Right lung (tissue), 2 donors: ENCODE measurements at regions not wholly inside any gene's neighbourhood (a gene's known extent, or its start where the extent isn't known, plus 50 kb on each side); places are given as distances from the start of the nearest gene placed in this dataset.
"Not testable (repeated sequence)": the region's sequence is repeated elsewhere in the genome, so short reads cannot be mapped to it uniquely, and the experiment has no call there.

ENCODE experiments used
- DNase-seq, 2 donors: peaks; one replicate each; pipeline ENCODE4 v3.0.0-alpha.2; 2013

DNA sequence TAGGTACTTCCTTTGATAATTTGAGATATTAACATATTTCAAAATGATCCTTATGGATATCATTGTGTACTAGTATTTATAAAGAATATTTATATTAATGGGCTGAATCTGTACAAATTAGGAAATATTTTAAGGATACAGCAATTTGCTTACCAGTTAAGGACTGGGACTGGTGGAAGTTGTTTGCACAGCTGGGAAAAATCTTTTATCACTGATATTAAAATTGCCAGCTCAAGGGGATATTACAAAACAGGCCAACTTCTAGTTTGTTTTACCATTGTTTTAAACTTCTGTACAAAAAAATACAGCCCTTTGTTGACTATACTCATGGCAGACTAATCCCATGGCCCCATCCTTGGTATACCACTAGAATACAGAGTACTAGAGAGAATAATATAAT is 133.2 kb upstream of the DDHD1 start:
- DNase-seq, result no peak

DNA sequence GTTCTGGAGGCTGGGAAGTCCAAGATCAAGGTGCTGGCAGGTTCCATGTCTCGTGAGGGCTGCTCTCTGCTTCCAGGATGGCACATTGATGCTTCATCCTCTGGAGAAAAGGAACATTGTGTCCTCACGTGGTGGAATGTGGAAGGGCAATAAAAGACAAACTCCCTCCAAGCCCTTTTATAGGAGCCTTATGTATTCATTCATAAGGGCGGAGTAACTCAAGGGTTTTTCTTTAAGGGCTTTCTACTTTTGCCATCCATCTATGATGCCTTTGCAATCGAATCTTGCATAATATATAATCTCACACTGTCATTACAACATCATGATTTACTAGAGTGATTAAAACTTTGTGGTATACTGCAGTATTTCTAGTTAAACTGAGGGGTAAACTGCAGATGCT is 132.7 kb upstream of the DDHD1 start:
- DNase-seq, result no peak

- DNase-seq, result no peak
Observed at GRCh38 chr14:53285064-53285463, 131.9 kb upstream of the DDHD1 start.

DNA sequence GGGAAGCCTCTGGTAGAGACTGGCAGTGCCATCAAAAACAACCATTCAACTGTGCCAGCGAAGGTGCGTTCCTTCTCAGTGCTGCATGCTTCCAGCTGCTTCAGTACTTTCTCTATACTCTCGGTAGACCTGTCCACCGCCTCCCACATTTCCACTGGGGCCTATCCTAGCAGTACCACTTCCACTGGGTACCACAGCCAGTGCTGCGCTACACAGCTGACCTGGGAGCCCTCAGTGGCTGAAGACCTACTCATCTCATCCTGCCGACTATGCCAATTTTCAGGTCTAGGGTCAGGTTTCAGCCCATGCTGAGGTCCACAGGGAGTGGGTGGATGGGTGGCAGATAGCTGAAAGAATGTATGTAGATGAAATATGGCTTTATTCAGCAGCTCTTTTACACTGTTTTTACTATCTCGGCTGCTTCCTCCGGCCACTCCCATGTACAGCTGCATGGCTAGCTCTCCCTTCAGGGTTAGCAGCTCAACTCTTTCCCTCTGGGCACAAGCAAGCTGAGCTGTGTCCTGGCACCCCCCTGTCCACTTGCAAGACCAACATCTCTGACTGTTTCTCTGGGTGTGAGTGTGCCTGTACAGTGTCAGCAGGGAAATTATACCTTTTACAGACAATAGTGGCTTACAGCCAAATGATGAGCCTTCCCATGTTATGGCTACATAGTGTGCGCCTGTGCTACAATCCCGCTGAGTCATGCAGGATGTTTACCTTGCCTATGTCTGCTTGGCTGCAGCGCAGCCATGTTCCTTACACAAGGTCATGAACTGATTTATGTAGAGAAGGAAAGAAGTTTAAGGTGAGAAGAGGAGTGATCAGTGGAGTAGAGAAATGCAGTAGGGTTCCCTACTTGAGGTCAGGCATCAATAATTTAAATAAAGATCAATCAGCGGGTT is 125.7 kb upstream of the DDHD1 start:
- DNase-seq, result no peak

DNA sequence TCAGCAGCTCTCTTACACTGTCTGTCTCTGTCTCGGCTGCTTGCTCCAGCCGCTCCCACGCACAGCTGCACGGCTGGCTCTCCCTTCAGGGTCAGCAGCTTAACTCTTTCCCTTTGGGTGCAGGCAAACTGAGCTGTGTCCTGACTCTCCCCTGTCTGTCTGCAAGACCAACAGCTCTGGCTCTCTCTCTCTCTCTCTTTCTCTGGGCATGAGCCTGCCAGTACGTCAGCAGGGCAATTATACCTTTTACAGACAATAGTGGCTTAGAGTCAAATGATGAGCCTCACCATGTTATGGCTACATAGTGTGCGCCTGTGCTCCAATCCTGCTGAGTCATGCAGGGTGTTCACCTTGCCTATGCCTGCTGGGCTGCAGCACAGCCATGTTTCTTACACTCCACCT is 120.5 kb upstream of the DDHD1 start:
- no peak for DNase-seq

DNA sequence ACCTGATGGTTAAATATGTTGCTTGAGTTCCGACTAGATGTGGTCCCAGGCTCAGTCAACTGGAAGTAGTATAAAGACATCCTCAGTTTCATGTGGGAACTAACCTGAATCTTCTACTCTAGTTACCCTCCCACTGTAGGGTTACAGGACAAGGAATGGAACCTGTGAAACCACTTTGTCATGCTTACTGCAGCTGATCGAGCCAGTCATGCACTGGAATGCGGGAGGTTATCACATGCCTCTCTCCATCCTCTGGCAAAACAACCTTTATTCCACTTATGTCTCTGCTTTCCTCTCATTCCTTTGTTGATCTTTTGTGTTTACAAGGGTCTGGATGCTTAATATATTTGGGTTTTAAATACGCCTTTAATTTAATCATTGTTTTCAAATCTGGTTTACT is 111.9 kb upstream of the DDHD1 start:
- no peak for DNase-seq

DNA sequence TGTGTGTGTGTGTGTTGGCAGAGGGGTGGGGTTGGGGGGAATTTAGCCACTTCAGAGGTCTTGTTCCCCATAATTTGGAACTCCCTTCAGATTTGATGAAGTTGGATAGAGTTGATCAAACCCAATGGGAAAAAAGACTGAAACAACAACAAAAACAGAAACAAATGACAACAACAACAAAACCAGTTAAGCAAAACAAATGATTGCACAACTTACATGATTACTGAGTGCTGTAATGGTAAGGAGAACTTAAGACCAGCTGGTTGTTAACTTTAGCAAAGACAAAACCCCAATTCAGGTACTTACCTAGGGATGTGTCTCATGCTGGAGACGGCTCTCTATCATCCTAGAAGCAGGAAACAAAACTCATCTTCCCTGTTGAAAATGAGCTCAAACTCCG is 107.8 kb upstream of the DDHD1 start:
- DNase-seq, result no peak

GRCh38 chr14:53260286-53260685 is 107.2 kb upstream of the DDHD1 start:
- no peak for DNase-seq

DNA sequence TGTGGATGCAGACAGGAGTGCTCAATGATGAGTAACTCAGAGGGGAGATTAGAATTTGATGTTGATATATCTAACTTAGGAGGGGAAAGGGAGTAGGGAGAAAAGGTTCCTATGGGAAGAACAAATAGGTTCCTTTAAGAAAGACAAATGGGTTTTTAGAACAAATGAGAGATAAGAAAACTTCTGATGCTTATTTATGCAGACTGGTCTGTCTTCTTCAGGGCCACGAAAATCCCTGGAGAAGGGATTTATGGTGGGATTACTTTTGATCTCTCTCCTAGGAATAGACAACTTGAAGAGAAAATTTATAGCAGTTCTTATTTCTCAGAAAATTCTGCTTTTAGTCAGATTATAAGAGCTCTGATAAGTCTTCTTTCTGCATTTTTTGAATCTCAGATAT is 99.0 kb upstream of the DDHD1 start:
- no peak for DNase-seq

DNA sequence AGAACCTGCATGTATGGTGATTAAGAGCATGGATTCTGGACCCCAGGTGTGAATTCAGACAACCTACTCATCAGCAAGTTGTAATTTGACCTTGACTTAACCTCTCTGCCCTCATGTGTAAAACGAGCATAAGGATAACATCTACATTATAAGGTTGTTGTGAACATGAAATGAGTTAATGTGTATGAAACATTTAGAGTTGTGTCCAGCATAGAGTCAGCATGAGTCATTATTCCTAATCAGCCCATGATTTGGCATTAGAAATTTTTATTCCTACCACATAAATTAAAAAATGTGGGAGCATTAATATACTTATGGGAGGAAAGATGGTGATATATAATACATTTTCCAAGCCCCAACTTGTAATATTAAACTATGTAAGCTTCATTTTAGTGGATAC is 95.9 kb upstream of the DDHD1 start:
- DNase-seq, result no peak

DNA sequence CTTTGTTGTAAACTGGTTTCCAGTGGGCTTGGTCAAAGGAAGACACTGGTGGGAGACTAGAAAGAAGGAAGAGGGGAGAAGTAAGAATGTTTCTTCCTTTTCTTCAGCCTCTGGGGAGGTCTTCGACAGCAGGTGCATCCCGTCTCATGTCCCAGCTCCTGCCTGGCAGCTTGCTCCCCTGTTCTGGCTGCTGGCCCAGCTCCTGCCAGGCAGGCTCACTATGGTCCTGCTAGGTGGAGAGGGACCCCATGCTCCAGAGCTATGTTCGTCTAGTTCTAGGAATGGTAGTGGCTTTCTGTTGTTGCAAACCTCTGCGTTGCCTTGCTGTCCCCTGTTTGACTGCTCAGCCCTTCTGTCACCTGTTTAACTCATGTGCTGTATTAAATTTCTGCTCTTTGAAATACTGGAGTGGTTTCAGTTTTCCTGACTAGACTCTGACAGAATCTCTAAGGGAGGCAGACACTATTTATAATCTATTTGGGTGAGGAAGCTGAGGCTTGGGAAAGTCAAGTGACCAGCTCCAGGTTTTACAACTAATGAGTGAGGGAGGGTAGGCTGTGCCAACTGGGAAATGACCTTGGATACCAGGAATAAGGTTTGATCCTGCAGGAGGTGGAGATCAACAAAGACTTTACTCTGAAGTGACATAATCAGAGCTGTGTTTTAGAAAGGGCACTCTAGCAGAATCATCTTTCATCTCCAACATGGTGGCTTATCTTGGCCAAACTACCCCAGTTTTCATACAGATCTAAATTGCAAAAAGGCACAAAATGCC is 94.7 kb upstream of the DDHD1 start:
- no peak for DNase-seq

DNA sequence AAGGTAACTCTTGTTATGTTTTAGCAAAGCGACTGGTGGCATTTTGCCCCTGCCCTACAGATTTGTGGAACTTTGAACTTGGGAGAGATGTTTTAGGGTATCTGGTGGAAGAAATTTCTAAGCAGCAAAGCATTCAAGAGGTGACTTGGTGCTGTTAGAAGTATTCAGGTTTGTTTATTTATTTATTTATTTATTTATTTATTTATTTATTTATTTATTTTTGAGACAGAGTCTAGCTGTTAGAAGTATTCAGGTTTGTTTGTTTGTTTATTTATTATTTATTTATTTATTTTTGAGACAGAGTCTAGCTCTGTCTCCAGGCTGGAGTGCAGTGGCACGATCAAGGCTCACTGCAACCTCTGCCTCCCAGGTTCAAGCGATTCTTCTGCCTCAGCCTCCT is 89.8 kb upstream of the DDHD1 start:
- not testable (repeated sequence) for DNase-seq

DNA sequence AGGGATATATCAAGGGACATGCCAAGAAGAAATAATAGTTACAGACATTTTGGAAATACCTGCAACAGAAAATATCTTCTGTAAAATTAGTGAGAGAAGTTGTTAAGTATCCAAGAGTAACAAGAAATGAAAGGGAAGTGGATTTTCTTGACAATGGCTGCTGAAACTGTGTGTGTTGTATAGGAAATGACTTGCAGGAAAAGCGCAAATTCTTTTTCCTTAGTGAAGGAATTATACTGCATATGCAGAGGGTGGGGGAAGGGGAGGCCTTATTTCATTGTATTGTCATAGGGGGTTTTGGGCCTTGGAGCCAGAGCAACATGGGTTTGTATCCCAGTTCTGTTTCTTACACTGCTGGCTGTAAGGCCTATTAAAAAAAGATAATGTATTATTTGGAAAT is 84.4 kb upstream of the DDHD1 start:
- no peak for DNase-seq

DNA sequence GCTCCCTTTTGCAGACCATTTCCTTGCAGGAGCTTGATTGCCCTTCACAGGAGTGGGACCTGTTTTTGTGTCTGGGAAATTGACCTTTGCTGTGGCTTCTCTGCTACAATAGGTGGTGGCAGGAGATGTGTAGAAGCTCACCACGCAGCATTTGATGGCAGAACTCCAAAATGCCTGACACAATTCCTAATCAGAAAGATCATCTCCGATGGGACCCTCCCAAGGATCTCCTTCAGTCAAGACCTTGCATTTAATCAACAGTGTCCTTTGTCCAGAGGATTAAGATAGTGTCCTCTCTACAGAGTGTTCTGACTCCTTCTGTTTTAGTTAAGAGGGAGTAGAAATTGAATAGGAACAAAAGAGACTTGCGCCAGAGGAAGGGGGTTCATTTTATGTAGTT is 83.6 kb upstream of the DDHD1 start:
- no peak for DNase-seq

DNA sequence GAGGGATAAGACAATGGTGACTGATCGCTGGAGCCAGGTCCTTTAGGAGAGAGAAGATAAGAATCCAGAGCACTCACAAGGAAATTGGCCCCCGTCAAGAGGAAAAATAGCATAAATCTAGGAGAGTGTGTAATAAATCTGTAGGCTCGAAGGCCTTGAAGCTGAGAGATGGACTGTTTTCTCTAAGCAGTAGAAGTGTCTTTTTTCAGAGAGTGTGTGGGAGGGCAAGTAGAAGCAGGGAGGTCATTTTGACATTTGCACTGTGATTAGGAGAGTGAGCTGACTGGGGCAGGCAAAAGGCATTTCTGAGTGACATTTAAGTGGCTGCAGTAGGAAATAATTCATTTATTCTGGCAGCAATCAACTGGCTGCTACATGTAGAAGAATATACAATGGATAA is 78.0 kb upstream of the DDHD1 start:
- no peak for DNase-seq

DNA sequence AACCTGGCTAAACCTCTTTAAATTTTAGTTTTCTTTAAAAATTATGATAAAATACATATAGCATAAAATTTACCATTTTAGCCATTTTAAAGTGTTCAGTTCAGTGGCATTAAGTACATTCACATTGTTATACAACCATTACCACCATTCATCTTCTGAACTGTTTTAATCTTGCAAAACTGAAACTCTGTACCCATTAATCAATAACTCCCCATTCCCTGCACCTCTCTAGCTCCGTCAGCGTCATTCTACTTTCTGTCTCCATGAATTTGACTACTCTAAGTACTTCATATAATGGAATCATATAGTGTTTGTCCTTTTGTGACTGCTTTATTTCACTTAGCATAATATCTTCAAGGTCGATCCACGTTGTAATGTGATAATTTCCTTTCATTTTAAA is 75.8 kb upstream of the DDHD1 start:
- no peak for DNase-seq

DNA sequence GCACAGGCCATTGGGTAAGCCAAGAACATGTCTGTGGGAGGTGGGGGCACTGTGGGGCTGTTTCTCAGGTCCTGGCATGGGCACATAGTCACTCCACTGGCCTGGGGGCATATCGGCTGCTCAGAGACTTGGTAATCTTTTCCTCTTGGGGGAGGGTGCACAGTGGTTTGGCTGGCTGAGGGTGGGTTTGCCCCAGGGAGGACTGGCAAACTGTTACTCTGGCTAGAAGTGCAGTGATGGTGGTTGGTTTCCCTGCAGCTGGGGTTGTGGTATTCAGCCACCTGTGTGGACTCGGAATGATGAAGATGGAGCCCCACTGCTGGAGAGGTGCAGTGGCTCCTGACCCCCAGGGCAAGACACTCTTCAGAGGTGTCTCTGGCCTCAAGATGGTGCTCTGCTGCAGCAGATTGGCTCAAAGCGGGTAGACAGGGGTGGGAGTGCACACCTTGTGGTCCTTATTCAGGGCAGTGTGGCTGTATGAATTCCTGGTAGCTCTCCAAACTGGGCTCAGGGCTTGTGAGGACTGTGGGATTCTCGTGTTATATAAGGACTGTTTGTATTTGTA is 74.1 kb upstream of the DDHD1 start:
- no peak for DNase-seq

GRCh38 chr14:53226553-53226952 is 73.4 kb upstream of the DDHD1 start:
- DNase-seq, result no peak

- DNase-seq, result no peak
Observed at GRCh38 chr14:53220914-53221313, 67.8 kb upstream of the DDHD1 start.

DNA sequence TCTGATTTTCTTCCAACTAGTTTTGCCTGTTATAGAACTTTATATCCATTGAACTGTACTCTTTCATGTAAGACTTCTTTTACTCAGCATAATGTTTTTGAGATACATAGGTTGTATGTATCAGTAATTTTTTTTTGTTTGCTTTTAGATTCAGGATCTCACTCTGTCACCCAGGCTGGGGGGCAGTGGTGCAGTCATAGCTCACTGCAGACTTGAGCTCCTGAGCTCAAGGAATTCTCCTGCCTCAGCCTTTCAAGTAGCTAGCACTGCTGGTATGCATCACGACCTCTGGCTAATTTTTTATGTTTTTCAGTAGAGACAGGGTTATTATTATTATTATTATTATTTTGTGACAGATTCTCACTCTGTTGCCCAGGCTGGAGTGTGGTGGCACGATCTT is 65.0 kb upstream of the DDHD1 start:
- DNase-seq, result no peak

- peak; percentile 67 to 69 for DNase-seq
Observed at GRCh38 chr14:53217316-53217994, 64.3 kb upstream of the DDHD1 start.

DNA sequence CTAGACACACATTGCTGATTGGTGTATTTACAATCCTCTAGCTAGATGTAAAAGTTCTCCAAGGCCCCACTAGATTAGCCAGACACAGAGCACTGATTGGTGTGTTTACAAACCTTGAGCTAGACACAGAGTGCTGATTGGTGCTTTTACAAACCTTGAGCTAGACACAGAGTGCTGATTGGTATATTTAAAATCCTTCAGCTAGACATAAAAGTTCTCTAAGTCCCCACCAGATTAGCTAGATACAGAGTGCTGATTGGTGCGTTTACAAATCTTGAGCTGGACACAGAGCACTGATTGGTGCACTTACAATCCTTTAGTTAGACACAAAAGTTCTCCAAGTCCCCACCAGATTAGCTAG is 63.8 kb upstream of the DDHD1 start:
- DNase-seq, result not testable (repeated sequence)
